Sigmoid colon (tissue), 4 donors: ENCODE measurements at regions not wholly inside any gene's neighbourhood (a gene's known extent, or its start where the extent isn't known, plus 50 kb on each side); places are given as distances from the start of the nearest gene placed in this dataset.

Source experiments
- EP300 ChIP-seq, 4 donors: sonication (generic); formaldehyde crosslinking; IDR thresholded peaks; one replicate each; pipeline ENCODE4 v1.6.1; 2017; ENCODE audit warnings: antibody characterized with exemption in 4 of 4
- POLR2A ChIP-seq, 2 donors: fragments of 450-650 bp; IDR thresholded peaks; one replicate each; pipeline ENCODE4 v1.6.1; 2016; ENCODE audit warnings: antibody characterized with exemption in 2 of 2, mild to moderate bottlenecking in 2 of 2, moderate library complexity in 2 of 2
- POLR2AphosphoS5 ChIP-seq, 4 donors: sonication (generic); formaldehyde crosslinking; IDR thresholded peaks; one replicate each; pipeline ENCODE4 v1.6.1; 2017; ENCODE audit warnings: antibody characterized with exemption in 4 of 4
- TF ChIP-seq, protein P1 (sequence below), 4 experiments: fragments of 450-650 bp in 3 of 4; fragments of 200-600 bp in 1 of 4; IDR thresholded peaks; one replicate each; pipeline ENCODE4 v1.5.1; 2016 to 2019; ENCODE audit warnings: antibody characterized with exemption in 4 of 4, mild to moderate bottlenecking in 3 of 4, moderate library complexity in 2 of 4

- TF ChIP-seq POLR2A (IDR thresholded peaks at IDR 0.05) (no peak), EP300 (IDR thresholded peaks at IDR 0.05) (no peak), POLR2AphosphoS5 (IDR thresholded peaks at IDR 0.05) (no peak)
- TF ChIP-seq, protein P1, sequence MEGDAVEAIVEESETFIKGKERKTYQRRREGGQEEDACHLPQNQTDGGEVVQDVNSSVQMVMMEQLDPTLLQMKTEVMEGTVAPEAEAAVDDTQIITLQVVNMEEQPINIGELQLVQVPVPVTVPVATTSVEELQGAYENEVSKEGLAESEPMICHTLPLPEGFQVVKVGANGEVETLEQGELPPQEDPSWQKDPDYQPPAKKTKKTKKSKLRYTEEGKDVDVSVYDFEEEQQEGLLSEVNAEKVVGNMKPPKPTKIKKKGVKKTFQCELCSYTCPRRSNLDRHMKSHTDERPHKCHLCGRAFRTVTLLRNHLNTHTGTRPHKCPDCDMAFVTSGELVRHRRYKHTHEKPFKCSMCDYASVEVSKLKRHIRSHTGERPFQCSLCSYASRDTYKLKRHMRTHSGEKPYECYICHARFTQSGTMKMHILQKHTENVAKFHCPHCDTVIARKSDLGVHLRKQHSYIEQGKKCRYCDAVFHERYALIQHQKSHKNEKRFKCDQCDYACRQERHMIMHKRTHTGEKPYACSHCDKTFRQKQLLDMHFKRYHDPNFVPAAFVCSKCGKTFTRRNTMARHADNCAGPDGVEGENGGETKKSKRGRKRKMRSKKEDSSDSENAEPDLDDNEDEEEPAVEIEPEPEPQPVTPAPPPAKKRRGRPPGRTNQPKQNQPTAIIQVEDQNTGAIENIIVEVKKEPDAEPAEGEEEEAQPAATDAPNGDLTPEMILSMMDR (IDR thresholded peaks at IDR 0.05) = no peak
These were observed 99.3 kb upstream of the CHRNA7 start for GRCh38 chr15:31930967-31931366.
